NB4 (cell line): ENCODE measurements at regions not wholly inside any gene's neighbourhood (a gene's known extent, or its start where the extent isn't known, plus 50 kb on each side); places are given as distances from the start of the nearest gene placed in this dataset.

Source experiments
- MYC ChIP-seq: IDR thresholded peaks from 2 replicates; pipeline ENCODE4 v1.6.1; 2011; ENCODE audit warnings: low read depth, low read length
- POLR2A ChIP-seq: IDR thresholded peaks from 2 replicates; pipeline ENCODE4 v1.6.1; 2011; ENCODE audit warnings: mild to moderate bottlenecking; ENCODE audit not compliant: insufficient read length; ENCODE audit errors: extremely low read depth
- TF ChIP-seq, protein P1 (sequence below): IDR thresholded peaks from one replicate; pipeline ENCODE4 v1.5.1; 2012; ENCODE audit warnings: low read depth, low read length

DNA sequence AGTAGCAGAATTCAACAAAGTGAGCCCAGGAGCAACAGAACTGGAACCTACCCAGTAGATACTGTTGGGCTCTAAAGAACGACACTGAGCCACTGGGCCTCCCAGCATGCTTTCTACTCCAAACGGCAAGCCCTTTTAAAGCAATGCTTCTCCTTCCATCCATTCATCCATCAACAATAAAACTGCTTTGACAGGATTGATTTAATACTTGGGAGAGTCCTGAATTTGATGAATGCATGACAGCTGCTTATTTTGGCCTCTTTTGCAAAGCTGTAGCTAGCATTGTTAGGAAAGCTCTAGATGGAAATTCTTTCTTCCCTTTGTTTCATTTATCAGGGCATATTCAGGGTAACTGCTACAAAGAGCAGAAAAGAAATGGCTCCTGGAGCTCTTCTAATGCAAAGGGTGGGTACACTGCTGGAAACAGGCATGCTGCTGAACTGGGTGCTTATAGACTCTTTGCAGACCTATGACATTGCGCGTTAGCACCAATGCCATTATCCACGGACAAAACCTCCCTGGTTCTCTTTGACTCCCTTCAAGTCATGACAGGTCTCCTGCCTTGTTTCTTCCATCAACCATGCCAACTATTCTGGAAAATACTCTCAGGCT is 138.4 kb upstream of the HNRNPA3 start:
- TF ChIP-seq POLR2A (no peak), MYC (no peak)
- TF ChIP-seq, protein P1, sequence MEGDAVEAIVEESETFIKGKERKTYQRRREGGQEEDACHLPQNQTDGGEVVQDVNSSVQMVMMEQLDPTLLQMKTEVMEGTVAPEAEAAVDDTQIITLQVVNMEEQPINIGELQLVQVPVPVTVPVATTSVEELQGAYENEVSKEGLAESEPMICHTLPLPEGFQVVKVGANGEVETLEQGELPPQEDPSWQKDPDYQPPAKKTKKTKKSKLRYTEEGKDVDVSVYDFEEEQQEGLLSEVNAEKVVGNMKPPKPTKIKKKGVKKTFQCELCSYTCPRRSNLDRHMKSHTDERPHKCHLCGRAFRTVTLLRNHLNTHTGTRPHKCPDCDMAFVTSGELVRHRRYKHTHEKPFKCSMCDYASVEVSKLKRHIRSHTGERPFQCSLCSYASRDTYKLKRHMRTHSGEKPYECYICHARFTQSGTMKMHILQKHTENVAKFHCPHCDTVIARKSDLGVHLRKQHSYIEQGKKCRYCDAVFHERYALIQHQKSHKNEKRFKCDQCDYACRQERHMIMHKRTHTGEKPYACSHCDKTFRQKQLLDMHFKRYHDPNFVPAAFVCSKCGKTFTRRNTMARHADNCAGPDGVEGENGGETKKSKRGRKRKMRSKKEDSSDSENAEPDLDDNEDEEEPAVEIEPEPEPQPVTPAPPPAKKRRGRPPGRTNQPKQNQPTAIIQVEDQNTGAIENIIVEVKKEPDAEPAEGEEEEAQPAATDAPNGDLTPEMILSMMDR: no peak
